Transverse colon (tissue), 3 donors: ENCODE measurements at regions not wholly inside any gene's neighbourhood (a gene's known extent, or its start where the extent isn't known, plus 50 kb on each side); places are given as distances from the start of the nearest gene placed in this dataset.

Experiments used
- CTCF ChIP-seq, 5 experiments: fragments of 200-600 bp in 3 of 5; fragments of 450-650 bp in 2 of 5; sonication (generic) in 3 of 5; IDR thresholded peaks; 1 replicate in 2 of 5; 2 replicates in 3 of 5; pipeline ENCODE4 v1.5.1; 2016 to 2017; ENCODE audit warnings: antibody characterized with exemption in 5 of 5, inconsistent platforms in 3 of 5, mild to moderate bottlenecking in 2 of 5, moderate library complexity in 1 of 5
- EP300 ChIP-seq: sonication (generic); formaldehyde crosslinking; IDR thresholded peaks from one replicate; pipeline ENCODE4 v1.6.1; 2017; ENCODE audit warnings: antibody characterized with exemption, low read depth
- POLR2A ChIP-seq: fragments of 450-650 bp; IDR thresholded peaks from one replicate; pipeline ENCODE4 v1.6.1; 2016; ENCODE audit warnings: antibody characterized with exemption, mild to moderate bottlenecking, moderate library complexity

DNA sequence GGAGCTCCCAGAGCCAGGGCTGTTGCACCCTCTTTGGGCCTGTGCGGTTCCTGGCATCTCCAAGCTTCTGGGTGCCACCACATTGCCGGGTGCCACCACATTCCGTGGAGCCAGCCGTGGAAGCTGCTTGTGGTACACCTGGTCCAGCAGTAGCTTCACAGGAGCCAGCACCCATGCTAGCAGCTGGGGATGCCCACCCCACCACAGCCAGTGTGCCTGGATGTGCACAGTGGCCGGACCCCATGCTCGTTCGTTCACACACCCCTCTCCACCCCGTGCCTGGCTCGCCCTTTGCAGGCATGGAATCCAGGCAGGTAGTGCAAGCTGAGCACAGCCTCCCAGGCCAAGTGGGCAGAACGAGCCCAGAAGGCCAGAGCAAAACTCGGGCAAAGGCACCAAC is 1029.8 kb upstream of the GBE1 start:
- no peak for TF ChIP-seq CTCF (IDR thresholded peaks at IDR 0.05)
- TF ChIP-seq EP300, result no peak
- no peak for TF ChIP-seq POLR2A
